AG04450 (cell line): ENCODE measurements at regions not wholly inside any gene's neighbourhood (a gene's known extent, or its start where the extent isn't known, plus 50 kb on each side); places are given as distances from the start of the nearest gene placed in this dataset. TPM values are rescaled to one million over a fixed set of nuclear protein-coding genes. Genes with fewer than 3 reads are reported as not detected.

Experiments used
- CTCF ChIA-PET: fragments of 300-600, 350-600 bp; formaldehyde crosslinking; extraction: SDS; loops from one replicate; lab custom pipeline; 2022; ENCODE audit warnings: antibody characterized with exemption, inconsistent platforms; lab: Charles Lee
- POLR2A ChIA-PET: fragments of 350-600 bp; formaldehyde crosslinking; extraction: SDS; loops from one replicate; lab custom pipeline; 2021; ENCODE audit warnings: antibody characterized with exemption, inconsistent platforms; lab: Yijun Ruan, JAX
- DNase-seq: peaks from one replicate; pipeline ENCODE4 v3.0.0-alpha.2; 2011; ENCODE audit warnings: low read depth, low spot score
- H3K27ac ChIP-seq: one replicate; pipeline ENCODE4 v1.5.1; 2012; ENCODE audit warnings: low read depth, low read length, control low read depth
- H3K27me3 ChIP-seq: one replicate; pipeline ENCODE4 v1.6.0; 2012; ENCODE audit warnings: low read length; ENCODE audit not compliant: control insufficient read depth, insufficient read depth
- H3K4me3 ChIP-seq: 2 replicates; pipeline ENCODE4 v1.5.1; 2011; ENCODE audit warnings: mild to moderate bottlenecking, low read depth, low read length, control low read depth
- H3K9me3 ChIP-seq: 2 replicates; pipeline ENCODE4 v1.5.1; 2012; ENCODE audit warnings: low read length; ENCODE audit not compliant: control insufficient read depth, insufficient read depth
- CTCF ChIP-seq: IDR thresholded peaks from 2 replicates; pipeline ENCODE4 v1.5.1; 2011; ENCODE audit warnings: low read depth, low read length, control low read depth, inconsistent platforms
- small RNA-seq: library from RNA; depleted of rRNA; stranded (forward); fragments of <200 nt; gene quantifications from one replicate; pipeline ENCODE3, GENCODE V24; 2012; ENCODE audit warnings: low read depth; ENCODE audit not compliant: insufficient read length

GRCh38 chr10:32109603-32110002 lies 53.4 kb upstream of the KIF5B start:
- peaks cover 13% of the 10 kb centered on the region for H3K27me3 ChIP-seq
- no peak for TF ChIP-seq CTCF
- no peak for DNase-seq
- peaks cover 6% of the 10 kb centered on the region; the same call in 1 of the 2 replicates for H3K9me3 ChIP-seq
- ChIA-PET POLR2A (no interaction called here), CTCF (no interaction called here)
- H3K27ac ChIP-seq, result no peak overlapping the region
- H3K4me3 ChIP-seq, result no peak overlapping the region

Small RNA genes lying in the stretch of these regions (small RNA-seq; reads per million reads assigned to genes)
- gene AL161932.1 (not detected), gene RNU7-22P (2.2 reads per million)
